Choroid plexus epithelial cell (primary cell): ENCODE measurements at regions not wholly inside any gene's neighbourhood (a gene's known extent, or its start where the extent isn't known, plus 50 kb on each side); places are given as distances from the start of the nearest gene placed in this dataset.

Experiments used
- DNase-seq: peaks from one replicate; pipeline ENCODE4 v3.0.0-alpha.2; 2010; ENCODE audit warnings: low read depth
- H3K4me3 ChIP-seq: 2 replicates; pipeline ENCODE4 v1.5.1; 2011; ENCODE audit warnings: low read depth, mild to moderate bottlenecking, control low read depth, low read length, moderate library complexity
- CTCF ChIP-seq: conservative IDR thresholded peaks from 2 replicates; pipeline ENCODE4 v1.5.1; 2011; ENCODE audit warnings: low read depth, mild to moderate bottlenecking, control low read depth, inconsistent platforms, low read length, moderate library complexity

DNA sequence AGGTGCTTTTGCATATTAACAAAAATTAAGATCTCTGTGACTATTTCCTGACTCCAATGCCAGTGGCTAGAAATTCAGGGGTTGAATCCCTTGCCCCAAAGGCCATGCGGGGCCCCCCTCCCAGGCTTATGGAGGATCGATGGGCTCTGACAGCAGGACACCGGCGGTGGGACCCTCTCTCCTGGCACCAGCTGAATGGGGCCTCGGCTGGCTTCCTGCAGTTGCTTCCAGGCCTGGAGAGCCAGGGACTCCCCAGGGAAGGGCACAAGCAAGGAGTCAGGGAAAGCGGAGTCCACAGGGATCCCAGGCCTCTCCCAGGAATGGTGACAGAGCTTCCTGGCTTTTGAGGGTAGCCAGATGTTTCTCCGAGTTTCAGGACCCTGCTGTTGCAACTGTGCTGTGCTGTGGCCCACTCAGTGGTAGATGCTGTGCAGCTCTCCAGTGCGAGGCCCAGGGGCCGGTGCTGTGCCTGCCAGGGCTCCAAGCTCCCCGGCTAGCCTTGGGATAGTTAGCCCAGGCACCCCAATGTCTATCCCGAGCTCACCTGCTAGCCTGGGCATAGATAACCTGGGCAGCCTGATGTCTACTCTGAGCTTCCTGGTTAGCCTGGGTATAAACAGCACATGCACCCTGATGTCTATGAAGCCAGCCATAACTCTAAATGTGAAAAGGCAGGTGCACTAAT is 372.6 kb downstream of the SHANK2 start:
- no peak for TF ChIP-seq CTCF
- DNase-seq, result no peak

DNA sequence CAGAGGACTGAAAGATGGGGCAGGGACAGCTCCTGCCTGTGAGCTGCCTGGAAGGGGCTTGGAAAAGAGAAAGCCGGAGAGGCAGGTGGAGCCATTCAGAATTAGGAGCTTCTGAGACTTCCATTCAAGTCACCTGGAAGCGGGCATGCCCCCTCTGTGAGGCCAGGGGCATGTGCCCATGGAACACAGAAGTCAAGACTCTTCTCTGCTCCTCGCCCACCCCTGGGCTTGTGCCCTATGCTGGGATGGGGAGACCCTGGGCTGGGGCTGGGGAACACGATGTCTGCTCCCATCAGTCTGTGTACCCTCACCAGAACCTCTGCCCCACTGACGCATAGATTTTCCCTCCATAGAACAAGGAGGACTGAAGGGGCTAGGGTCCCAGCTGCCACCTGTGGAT is 372.0 kb downstream of the SHANK2 start:
- no peak for TF ChIP-seq CTCF
- DNase-seq, result no peak
- H3K4me3 ChIP-seq, result no peak overlapping the region

More for the DNA sequence above, 372.6 kb downstream of the SHANK2 start:
- no peak overlapping the region for H3K4me3 ChIP-seq

DNA sequence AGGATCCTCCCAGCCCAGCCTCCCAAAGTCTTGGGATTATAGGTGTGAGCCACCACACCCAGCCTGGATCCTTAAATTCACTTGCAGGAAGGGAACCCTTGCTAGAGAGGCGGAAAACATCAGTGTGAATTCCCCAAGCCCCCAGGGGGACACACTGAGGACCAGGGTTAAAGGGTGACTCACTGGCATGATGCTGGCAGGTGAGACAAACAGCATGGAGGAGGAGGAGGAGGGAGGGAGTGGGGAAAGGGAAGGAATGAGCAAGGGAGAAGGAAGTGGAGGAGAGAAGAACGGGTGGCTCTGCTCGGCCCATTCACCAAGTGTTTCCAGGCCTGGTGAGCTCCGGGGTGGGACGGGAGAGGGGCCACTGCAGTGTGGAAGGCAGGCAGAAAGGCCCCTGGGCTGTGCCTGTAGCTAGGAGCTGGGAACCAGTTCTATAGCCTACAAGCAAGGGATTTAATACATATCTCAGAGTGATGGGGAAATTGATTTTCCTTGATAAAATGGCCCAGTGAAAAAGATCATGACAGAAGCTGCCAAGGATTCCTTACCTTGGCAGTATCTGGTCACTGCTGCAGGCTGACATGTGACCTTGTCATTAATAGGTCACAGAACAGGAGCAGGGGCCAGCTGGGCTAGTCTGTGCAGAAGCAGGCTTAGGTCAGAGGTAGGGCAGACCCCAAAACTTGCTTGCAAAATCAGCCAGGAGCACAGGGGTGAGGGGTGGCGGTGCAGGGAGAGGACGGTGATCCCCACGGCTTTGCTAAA is 370.2 kb downstream of the SHANK2 start:
- no peak for TF ChIP-seq CTCF
- no peak for DNase-seq

GRCh38 chr11:70882716-70883085 is 369.7 kb downstream of the SHANK2 start:
- TF ChIP-seq CTCF, result no peak
- no peak for DNase-seq
- no peak overlapping the region for H3K4me3 ChIP-seq

More for the DNA sequence above, 370.2 kb downstream of the SHANK2 start:
- H3K4me3 ChIP-seq, result no peak overlapping the region

DNA sequence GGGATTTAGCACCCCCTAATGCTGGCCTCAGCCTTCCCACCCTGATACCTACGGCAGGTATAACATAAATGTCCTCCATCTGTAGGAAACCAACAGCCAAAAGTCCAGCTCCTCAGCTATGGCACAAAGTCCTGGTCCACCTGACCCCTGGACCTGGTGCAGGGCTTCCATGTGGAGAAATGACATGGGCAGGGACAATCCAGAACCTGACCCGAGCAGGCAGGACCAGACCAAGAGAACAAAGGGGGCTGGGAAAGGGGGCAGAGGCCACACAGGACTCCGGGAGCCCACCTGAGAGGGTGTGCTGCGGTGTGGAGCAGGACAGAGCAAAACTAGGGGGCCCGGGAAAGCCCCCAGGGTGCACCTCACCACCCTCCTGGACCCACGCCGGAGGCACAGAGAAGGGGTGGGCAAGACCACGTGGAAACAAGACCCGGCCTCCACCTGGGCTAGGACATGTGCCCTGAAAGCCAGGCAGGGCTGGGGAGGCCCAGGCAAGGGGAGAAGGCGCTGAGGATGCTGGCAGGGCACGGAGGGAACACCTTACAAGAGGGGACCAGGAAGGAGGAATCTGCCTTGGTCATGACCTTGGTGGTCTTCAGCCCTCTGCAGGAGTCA is 368.9 kb downstream of the SHANK2 start:
- TF ChIP-seq CTCF, result no peak
- no peak for DNase-seq
- no peak overlapping the region for H3K4me3 ChIP-seq

- H3K4me3 ChIP-seq, result no peak overlapping the region
- TF ChIP-seq CTCF, result no peak
- no peak for DNase-seq
These were observed 368.3 kb downstream of the SHANK2 start for GRCh38 chr11:70883973-70884623.
